ENCODE measurements at regions not wholly inside any gene's neighbourhood (a gene's known extent, or its start where the extent isn't known, plus 50 kb on each side); places are given as distances from the start of the nearest gene placed in this dataset.

DNA sequence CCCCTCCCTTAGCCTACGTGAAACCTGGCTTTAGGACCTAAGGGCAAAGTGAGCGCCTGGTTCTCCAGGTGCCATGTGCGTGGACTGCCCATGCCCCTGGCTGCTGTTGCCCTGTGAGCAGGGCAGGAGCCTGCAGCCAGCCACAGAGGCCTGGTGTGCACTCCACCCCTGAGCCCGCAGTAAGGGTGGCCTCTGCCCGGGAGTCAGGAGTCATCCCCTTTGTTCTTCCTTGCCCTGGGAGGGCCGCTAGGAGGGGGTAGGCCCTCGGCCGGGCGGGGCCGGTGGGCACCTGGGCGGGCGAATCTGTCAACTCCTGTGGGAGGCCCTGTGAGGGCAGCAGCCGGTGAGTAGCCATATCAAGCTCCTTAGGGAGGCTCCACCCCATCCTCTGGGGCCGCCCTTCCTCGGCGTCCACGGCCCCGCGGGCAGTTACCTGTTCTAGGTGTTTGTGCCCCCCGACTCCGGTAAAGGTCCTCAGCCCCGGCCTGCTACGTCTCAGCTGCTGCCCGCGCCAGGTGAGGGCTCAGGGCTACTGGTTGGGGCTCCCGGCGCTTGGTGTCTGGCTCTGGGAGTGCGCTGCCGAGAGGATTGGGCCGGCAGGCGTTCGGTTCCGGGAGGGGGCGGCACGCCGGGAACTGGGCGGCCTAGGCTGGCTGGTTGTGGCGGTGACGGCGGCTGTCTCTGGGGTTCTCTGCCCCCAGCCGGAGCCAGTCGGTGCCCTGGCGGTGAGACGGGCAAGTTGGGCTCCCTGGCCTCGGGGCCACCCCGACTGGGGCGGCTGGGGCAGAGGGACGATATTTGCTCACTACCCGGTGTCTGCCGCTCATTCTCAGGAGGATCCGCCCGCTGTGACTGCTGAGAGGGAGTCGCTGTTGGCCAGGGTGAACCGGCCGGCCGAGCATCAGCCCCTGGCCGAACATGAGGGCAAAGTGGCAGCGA lies 1060.2 kb downstream of the TECRL start:
- TF ChIP-seq, protein P1, sequence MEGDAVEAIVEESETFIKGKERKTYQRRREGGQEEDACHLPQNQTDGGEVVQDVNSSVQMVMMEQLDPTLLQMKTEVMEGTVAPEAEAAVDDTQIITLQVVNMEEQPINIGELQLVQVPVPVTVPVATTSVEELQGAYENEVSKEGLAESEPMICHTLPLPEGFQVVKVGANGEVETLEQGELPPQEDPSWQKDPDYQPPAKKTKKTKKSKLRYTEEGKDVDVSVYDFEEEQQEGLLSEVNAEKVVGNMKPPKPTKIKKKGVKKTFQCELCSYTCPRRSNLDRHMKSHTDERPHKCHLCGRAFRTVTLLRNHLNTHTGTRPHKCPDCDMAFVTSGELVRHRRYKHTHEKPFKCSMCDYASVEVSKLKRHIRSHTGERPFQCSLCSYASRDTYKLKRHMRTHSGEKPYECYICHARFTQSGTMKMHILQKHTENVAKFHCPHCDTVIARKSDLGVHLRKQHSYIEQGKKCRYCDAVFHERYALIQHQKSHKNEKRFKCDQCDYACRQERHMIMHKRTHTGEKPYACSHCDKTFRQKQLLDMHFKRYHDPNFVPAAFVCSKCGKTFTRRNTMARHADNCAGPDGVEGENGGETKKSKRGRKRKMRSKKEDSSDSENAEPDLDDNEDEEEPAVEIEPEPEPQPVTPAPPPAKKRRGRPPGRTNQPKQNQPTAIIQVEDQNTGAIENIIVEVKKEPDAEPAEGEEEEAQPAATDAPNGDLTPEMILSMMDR (IDR thresholded peaks at IDR 0.05): no peak
- TF ChIP-seq POLR2A (IDR thresholded peaks at IDR 0.05): no peak

Measured in Peyer's patch (tissue), 4 donors.